Activated CD4-positive, alpha-beta T cell treated with anti-CD3 and anti-CD28 coated beads, Interleukin-2, amount 50 U/mL, for 24 hours (primary cell): ENCODE measurements at regions not wholly inside any gene's neighbourhood (a gene's known extent, or its start where the extent isn't known, plus 50 kb on each side); places are given as distances from the start of the nearest gene placed in this dataset.
"Not testable (repeated sequence)": the region's sequence is repeated elsewhere in the genome, so short reads cannot be mapped to it uniquely, and the experiment has no call there.

ENCODE experiments used
- DNase-seq, 2 donors: peaks; one replicate each; pipeline ENCODE4 v3.0.0-alpha.2; 2020; ENCODE audit warnings: low read depth in 1 of 2, low spot score in 1 of 2

GRCh38 chrX:42157923-42158322, 234.6 kb upstream of the CASK start:
- DNase-seq: not testable (repeated sequence)

- no peak for DNase-seq
Measured at GRCh38 chrX:42151808-42152207, 228.5 kb upstream of the CASK start.

- DNase-seq: no peak
Measured at GRCh38 chrX:42149765-42150164, 226.4 kb upstream of the CASK start.

- no peak for DNase-seq
Measured at GRCh38 chrX:42149281-42149680, 225.9 kb upstream of the CASK start.

GRCh38 chrX:42143866-42144592, 220.7 kb upstream of the CASK start:
- DNase-seq: no peak

- DNase-seq: no peak
Measured at GRCh38 chrX:42140320-42140719, 217.0 kb upstream of the CASK start.

GRCh38 chrX:42135583-42136228, 212.4 kb upstream of the CASK start:
- DNase-seq: no peak

- no peak for DNase-seq
Measured at GRCh38 chrX:42131856-42132255, 208.5 kb upstream of the CASK start.

GRCh38 chrX:42129022-42129940, 205.9 kb upstream of the CASK start:
- DNase-seq: no peak

- no peak for DNase-seq
Measured at GRCh38 chrX:42128587-42128986, 205.2 kb upstream of the CASK start.

GRCh38 chrX:42128020-42128419, 204.7 kb upstream of the CASK start:
- no peak for DNase-seq

GRCh38 chrX:42127563-42127962, 204.2 kb upstream of the CASK start:
- no peak for DNase-seq

GRCh38 chrX:42123369-42123768, 200.0 kb upstream of the CASK start:
- no peak for DNase-seq

- DNase-seq: no peak
Measured at GRCh38 chrX:42119076-42119475, 195.7 kb upstream of the CASK start.

- no peak for DNase-seq
Measured at GRCh38 chrX:42117318-42117717, 194.0 kb upstream of the CASK start.

- no peak for DNase-seq
Measured at GRCh38 chrX:42109428-42109827, 186.1 kb upstream of the CASK start.

- peak in 1 of 2 donors; percentile 0 for DNase-seq
Measured at GRCh38 chrX:42107495-42108488, 184.4 kb upstream of the CASK start.

GRCh38 chrX:42106556-42106955, 183.2 kb upstream of the CASK start:
- DNase-seq: no peak

GRCh38 chrX:42102586-42103282, 179.4 kb upstream of the CASK start:
- DNase-seq: no peak

GRCh38 chrX:42098900-42099299, 175.5 kb upstream of the CASK start:
- no peak for DNase-seq
